ENCODE measurements at regions not wholly inside any gene's neighbourhood (a gene's known extent, or its start where the extent isn't known, plus 50 kb on each side); places are given as distances from the start of the nearest gene placed in this dataset.

GRCh38 chr17:72212041-72212440 is 91.2 kb downstream of the SOX9 start:
- DNase-seq: no peak

- DNase-seq: no peak
These were observed 94.7 kb downstream of the SOX9 start for GRCh38 chr17:72215490-72215889.

- no peak for DNase-seq
These were observed 95.1 kb downstream of the SOX9 start for GRCh38 chr17:72215928-72216327.

DNA sequence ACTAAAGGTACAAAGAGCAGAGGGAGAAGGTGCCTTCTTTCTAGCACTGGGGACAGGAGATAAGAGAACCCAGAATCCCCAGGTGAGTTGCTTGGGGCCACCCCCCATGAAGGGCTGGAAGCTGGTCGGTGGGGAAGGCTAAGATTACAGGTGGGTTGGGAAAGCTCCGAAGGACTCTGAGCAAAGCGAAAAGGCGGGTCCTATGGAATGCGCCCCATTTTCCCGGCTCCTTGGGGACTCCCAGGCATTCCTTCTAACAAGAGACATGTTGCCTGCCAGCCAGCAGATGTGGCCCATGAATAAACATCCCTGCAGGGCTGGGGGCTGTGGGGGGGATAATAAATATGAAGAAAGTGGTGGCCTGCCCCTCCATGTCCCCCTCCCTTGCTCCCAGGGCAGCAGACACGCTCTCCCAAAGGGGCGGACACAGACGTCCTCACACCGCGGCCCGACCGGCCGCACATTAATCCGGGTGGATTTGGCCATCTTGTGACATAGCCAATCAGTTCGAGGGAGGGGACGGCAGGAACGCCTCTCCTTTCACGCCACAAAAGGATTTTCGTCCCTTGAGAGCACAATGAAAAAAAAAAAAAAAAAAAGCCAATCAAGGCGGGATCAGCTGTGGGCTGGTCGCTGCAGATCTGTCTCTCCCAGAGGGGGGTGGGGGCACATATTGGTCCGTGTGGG is 98.5 kb downstream of the SOX9 start:
- DNase-seq: no peak

DNA sequence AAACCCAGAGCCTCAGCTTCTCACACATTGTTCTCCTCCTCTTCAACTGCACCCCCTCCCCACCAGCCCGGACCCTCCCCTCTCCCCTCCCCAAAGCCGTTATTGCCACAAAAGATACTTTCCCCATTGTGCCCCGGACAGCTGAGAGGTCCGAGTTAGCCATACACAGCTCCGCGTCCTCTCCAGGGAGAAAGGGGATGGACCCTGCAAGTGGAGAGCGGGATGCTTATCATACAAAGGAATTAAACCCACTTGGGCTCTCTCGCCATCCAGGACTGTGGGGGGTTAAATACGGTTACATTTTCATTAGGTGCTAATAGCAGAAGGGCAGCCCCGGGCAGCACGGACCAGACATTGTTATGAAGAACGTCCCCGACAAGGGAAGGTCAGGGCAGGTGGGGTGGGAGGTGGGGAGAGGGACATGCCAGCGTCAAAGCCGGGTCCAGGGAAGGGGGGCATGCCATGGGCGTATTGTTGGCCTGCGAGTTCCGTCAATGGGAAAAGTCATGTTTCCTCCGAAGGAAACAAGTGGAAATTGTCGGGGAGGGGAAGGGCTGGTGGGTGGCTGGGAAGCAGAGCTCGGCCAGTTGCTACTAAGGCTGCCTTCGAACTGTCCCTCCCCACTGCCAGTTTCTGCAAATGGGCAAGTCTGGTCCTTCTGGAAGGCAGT is 99.1 kb downstream of the SOX9 start:
- no peak for DNase-seq

- DNase-seq: no peak
These were observed 102.0 kb downstream of the SOX9 start for GRCh38 chr17:72222661-72223380.

- DNase-seq: no peak
These were observed 103.1 kb downstream of the SOX9 start for GRCh38 chr17:72223866-72224291.

DNA sequence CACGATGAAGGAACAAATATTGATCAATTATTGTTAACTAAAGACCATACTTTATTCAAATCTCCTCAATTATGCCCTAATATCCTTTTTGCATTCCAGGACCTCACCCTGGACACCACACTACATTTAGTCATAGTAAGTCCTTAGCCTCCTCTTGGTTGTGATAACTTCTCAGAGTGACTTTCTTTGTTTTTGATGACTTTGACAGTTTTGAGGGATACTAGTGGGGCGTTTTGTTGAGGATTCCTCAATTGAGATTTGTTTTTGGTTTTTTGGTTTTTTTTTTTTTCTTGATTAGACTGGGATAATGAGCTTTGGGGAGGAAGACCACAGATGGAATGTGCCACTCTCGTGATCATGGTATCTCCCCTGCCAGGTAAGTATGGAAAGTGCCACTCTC is 105.5 kb downstream of the SOX9 start:
- DNase-seq: no peak

DNA sequence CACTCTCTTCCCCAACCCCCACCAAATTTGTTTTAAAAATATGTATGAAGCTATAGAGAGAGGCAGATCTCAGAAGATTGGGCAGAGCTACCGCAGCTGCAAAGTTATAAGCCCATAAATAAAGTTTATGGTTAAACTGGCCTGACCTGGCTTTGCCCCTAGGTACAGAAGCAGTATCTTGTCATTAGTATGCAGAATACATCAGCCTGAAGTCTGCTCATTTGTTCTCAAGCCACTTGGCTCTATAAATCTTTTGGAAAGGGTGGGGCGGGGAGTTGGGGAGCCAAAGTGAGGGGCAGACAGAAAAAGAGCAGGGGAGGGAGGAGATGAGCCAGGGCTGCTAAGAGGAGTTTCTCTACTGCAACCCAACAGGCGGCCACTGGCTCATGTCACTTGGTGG is 113.2 kb downstream of the SOX9 start:
- no peak for DNase-seq

DNA sequence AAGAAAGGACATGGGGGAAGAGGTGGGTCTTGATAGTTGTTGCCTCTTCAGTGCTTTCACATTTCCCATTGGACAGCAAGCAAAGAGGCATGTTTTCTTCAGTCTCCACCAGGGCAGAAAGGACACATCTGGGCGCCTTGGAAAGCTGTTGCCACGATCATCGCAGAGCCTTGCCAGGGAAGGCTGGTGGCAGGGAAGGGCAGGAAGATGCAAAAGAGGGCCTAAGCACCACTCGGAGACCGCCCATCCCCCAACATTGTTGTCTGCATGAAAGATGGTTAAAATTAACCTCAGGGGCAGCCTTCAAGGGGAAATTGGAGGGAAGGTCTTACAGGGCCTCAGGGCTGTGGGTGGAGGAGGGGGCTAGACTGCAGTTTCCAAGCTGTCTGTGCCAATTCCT is 114.2 kb downstream of the SOX9 start:
- DNase-seq: no peak

GRCh38 chr17:72236980-72237633 is 116.3 kb downstream of the SOX9 start:
- peak; percentile 8 for DNase-seq

- DNase-seq: no peak
These were observed 117.4 kb downstream of the SOX9 start for GRCh38 chr17:72238157-72238673.

DNA sequence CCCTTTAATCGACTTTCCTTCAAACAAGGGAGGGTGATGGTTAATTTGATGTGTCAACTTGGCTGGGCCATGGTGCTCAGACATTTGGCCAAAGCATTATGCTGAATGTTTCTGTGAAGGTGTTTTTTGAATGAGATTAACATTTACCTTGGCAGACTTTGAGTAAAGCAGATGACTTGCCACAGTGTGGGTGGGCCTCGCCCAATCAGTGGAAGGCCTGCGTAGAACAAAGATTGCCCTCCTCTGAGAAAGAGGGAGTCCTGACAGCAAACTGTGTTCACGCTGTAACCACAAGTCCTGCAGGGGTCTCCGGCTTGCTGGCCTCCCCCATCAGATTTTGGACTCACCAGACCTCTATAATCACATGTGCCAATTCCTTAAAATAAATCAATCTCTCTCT is 118.7 kb downstream of the SOX9 start:
- no peak for DNase-seq

DNA sequence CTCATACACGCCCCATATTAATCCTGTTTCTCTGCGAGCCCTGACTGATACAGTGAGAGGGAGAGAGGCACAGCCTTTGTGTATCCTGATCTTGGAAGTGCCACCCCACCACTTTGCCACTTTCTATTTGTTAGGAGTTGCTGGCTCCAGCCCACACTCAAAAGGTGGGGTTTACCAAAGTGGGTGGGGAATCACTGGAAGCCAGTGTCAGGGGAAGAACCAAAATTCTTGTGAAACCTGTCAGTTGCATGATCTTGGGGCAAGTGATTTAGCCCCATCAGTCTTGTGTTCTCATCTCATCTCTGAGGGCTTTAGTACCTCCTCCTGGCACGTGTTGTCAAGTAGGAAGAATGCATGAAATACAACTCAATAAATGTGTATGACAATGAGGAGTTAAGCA is 119.5 kb downstream of the SOX9 start:
- DNase-seq: no peak

DNA sequence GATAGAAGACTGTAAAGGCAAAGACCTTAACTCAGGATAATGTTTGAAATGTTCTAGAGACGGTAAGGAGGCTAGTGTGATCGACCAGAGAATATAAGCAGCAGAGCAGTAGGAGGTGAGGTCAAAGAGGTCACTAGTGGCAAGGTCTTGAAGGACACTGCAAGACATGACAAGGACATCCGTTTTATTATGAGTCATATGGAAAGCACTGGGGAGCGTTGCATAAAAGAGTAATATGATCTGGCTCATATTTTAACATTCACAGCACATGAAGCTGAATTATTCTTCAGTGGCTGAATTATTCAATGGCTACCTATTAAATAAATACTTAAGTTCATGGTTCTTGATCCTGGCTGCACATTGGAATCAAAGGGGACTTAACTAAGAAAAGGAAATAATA is 123.7 kb downstream of the SOX9 start:
- DNase-seq: no peak

DNA sequence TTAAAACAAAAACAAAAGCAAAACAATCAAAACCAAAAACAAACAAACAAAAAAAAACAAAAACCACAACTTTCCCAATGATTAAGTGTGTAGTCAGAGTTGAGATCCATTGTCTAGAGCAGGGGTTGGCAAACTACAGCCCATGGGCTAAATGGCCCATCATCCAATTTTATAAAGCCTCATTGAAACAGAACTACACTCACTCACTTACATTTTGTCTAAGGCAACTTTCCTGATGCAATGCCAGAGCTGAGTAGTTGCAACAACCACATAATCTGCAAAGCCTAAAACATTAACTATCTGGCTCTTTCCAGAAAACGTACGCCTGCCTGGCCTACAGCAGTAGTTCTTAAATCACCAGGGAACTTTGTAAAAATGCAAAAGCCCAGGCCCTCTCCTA is 124.1 kb downstream of the SOX9 start:
- no peak for DNase-seq

GRCh38 chr17:72249441-72249840 is 128.6 kb downstream of the SOX9 start:
- peak; percentile 34 for DNase-seq

GRCh38 chr17:72250206-72250605 is 129.4 kb downstream of the SOX9 start:
- DNase-seq: no peak

DNA sequence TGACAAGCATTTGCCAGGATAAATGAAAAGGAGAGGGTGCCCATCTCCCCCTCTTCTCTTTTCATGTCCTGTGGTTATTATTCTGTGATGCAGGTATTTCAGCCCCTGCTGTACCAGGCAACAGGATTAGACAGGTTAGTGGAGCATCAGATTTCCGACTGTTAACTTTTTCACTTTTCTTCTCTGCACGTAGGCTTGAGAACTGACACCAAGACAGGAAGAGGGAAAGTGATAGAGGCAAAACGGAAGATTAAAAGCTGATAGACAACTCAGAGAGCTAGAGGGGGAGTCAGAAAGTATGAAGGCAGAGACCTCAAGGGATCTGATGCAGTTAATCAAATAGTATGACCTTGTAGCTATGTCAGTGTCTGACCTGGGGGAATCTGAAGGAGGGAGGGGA is 132.8 kb downstream of the SOX9 start:
- no peak for DNase-seq

GRCh38 chr17:72254808-72255449 is 134.1 kb downstream of the SOX9 start:
- DNase-seq: no peak

- no peak for DNase-seq
These were observed 134.7 kb downstream of the SOX9 start for GRCh38 chr17:72255481-72255880.

GRCh38 chr17:72258711-72259110 is 137.9 kb downstream of the SOX9 start:
- DNase-seq: no peak

DNA sequence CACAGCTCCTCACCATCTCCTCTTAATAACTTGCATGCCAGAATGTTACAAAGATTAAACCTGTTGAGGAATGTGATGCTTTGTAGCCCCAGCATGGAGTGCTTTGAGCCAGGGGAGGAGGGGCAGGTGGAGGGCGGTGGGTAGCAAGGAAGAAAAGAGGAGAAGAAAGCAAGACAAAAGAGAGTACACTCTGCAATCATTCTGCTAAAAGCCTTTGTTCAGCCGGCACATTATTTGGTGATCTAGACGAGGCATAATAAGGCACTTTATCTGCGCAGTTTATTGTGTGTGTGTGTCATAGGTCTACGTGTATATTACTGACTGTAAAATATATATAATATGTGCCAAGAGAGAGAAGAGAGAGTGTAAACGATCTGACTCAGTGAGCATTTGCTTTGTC is 139.1 kb downstream of the SOX9 start:
- DNase-seq: no peak

Data from DMS79 (cell line).